H9 (cell line): ENCODE measurements at regions not wholly inside any gene's neighbourhood (a gene's known extent, or its start where the extent isn't known, plus 50 kb on each side); places are given as distances from the start of the nearest gene placed in this dataset.

Experiments used
- DNase-seq: peaks from one replicate; pipeline ENCODE4 v3.0.0-alpha.2; 2017
- H2AFZ ChIP-seq: one replicate; pipeline ENCODE4 v1.6.1; 2013; ENCODE audit warnings: mild to moderate bottlenecking, low read length, control low read depth, moderate library complexity
- H2AK5ac ChIP-seq: 2 replicates; pipeline ENCODE4 v1.6.1; 2013; ENCODE audit warnings: low read length, control low read depth, mixed read lengths; ENCODE audit not compliant: insufficient read length
- H2BK120ac ChIP-seq: one replicate; pipeline ENCODE4 v1.6.1; 2013; ENCODE audit warnings: low read depth, mild to moderate bottlenecking, low read length, control low read depth, inconsistent platforms; ENCODE audit not compliant: poor library complexity, severe bottlenecking
- H2BK12ac ChIP-seq: 2 replicates; pipeline ENCODE4 v1.6.1; 2013; ENCODE audit warnings: low read length, control low read depth, mixed read lengths, low read depth; ENCODE audit not compliant: insufficient read length
- H2BK15ac ChIP-seq: 2 replicates; pipeline ENCODE4 v1.6.1; 2013; ENCODE audit warnings: low read depth, low read length, control low read depth
- H2BK20ac ChIP-seq: one replicate; pipeline ENCODE4 v1.6.1; 2013; ENCODE audit warnings: low read depth, mild to moderate bottlenecking, low read length, control low read depth, inconsistent platforms; ENCODE audit not compliant: poor library complexity, severe bottlenecking
- H2BK5ac ChIP-seq: 2 replicates; pipeline ENCODE4 v1.6.1; 2013; ENCODE audit warnings: low read length, control low read depth, mixed read lengths; ENCODE audit not compliant: insufficient read length
- H3K14ac ChIP-seq: 2 replicates; pipeline ENCODE4 v1.6.1; 2013; ENCODE audit warnings: low read length, control low read depth; ENCODE audit not compliant: insufficient read depth
- H3K18ac ChIP-seq: 2 replicates; pipeline ENCODE4 v1.6.1; 2013; ENCODE audit warnings: low read depth, mild to moderate bottlenecking, mixed read lengths, low read length, control low read depth; ENCODE audit not compliant: insufficient read length
- H3K23ac ChIP-seq: 2 replicates; pipeline ENCODE4 v1.6.1; 2013; ENCODE audit warnings: low read length, control low read depth, mixed read lengths, low read depth; ENCODE audit not compliant: insufficient read length
- H3K23me2 ChIP-seq: 2 replicates; pipeline ENCODE4 v1.6.1; 2013; ENCODE audit warnings: low read depth, mild to moderate bottlenecking, mixed read lengths, low read length, control low read depth; ENCODE audit not compliant: insufficient read length, poor library complexity, severe bottlenecking
- H3K27ac ChIP-seq: 2 replicates; pipeline ENCODE4 v1.5.1; 2013; ENCODE audit warnings: low read length, control low read depth, mixed read lengths, low read depth; ENCODE audit not compliant: insufficient read length
- H3K27me3 ChIP-seq: 2 replicates; pipeline ENCODE4 v1.6.1; 2013; ENCODE audit warnings: low read length, control low read depth, inconsistent platforms; ENCODE audit not compliant: insufficient read depth
- H3K4ac ChIP-seq: 2 replicates; pipeline ENCODE4 v1.6.1; 2013; ENCODE audit warnings: low read depth, mild to moderate bottlenecking, control low read depth, inconsistent platforms, low read length, moderate library complexity
- H3K4me1 ChIP-seq: 2 replicates; pipeline ENCODE4 v1.6.1; 2013; ENCODE audit warnings: low read length, control low read depth, inconsistent platforms; ENCODE audit not compliant: insufficient read depth
- H3K4me2 ChIP-seq: 2 replicates; pipeline ENCODE4 v1.6.1; 2013; ENCODE audit warnings: low read length, control low read depth, mixed read lengths; ENCODE audit not compliant: insufficient read length, insufficient read depth
- H3K56ac ChIP-seq: 2 replicates; pipeline ENCODE4 v1.6.1; 2013; ENCODE audit warnings: low read depth, mild to moderate bottlenecking, mixed read lengths, low read length, control low read depth; ENCODE audit not compliant: insufficient read length
- H3K79me1 ChIP-seq: 2 replicates; pipeline ENCODE4 v1.6.1; 2013; ENCODE audit warnings: low read depth, mild to moderate bottlenecking, moderate library complexity, low read length, control low read depth, inconsistent platforms; ENCODE audit not compliant: insufficient read depth, poor library complexity, severe bottlenecking
- H3K79me2 ChIP-seq: 2 replicates; pipeline ENCODE4 v1.6.1; 2013; ENCODE audit warnings: low read length, control low read depth, inconsistent platforms; ENCODE audit not compliant: insufficient read depth
- H3K9ac ChIP-seq: 2 replicates; pipeline ENCODE4 v1.6.1; 2013; ENCODE audit warnings: low read length, control low read depth, mixed read lengths; ENCODE audit not compliant: insufficient read length; ENCODE audit errors: extremely low read depth
- H3K9me3 ChIP-seq: one replicate; pipeline ENCODE4 v1.6.1; 2013; ENCODE audit warnings: low read depth, low read length, inconsistent platforms; ENCODE audit not compliant: control insufficient read depth
- H3T11ph ChIP-seq: one replicate; pipeline ENCODE4 v1.6.1; 2013; ENCODE audit warnings: mild to moderate bottlenecking, low read length, control low read depth, inconsistent platforms
- H4K20me1 ChIP-seq: one replicate; pipeline ENCODE4 v1.6.1; 2013; ENCODE audit not compliant: control insufficient read depth, insufficient read length, insufficient read depth
- H4K5ac ChIP-seq: 2 replicates; pipeline ENCODE4 v1.6.1; 2013; ENCODE audit warnings: low read depth, mild to moderate bottlenecking, mixed read lengths, low read length, control low read depth; ENCODE audit not compliant: insufficient read length
- H4K8ac ChIP-seq: replicated peaks from 2 replicates; pipeline ENCODE4 v1.6.1; 2013; ENCODE audit warnings: low read length, control low read depth, mixed read lengths, low read depth; ENCODE audit not compliant: insufficient read length
- H4K91ac ChIP-seq: 2 replicates; pipeline ENCODE4 v1.6.1; 2013; ENCODE audit warnings: low read depth, mild to moderate bottlenecking, moderate library complexity, mixed read lengths, low read length, control low read depth; ENCODE audit not compliant: insufficient read length
- H3K27ac Mint-ChIP-seq, 3 experiments: 2 replicates in 2 of 3; 3 replicates in 1 of 3; pipeline ENCODE4 v1.8.0; 2020 to 2021; ENCODE audit warnings: mixed read lengths in 3 of 3, mild to moderate bottlenecking in 1 of 3, moderate library complexity in 1 of 3
- H3K27me3 Mint-ChIP-seq: 2 replicates; pipeline ENCODE4 v1.8.0; 2021; ENCODE audit warnings: low read depth, mild to moderate bottlenecking, moderate library complexity, mixed read lengths
- H3K36me3 Mint-ChIP-seq, 3 experiments: 2 replicates in 2 of 3; 3 replicates in 1 of 3; pipeline ENCODE4 v1.8.0; 2020 to 2021; ENCODE audit warnings: low read depth in 3 of 3, mixed read lengths in 3 of 3; ENCODE audit not compliant: insufficient read depth in 1 of 3
- H3K4me1 Mint-ChIP-seq, 2 experiments: 2 replicates each; pipeline ENCODE4 v1.8.0; 2020; ENCODE audit warnings: mixed read lengths in 2 of 2
- H3K4me3 Mint-ChIP-seq, 2 experiments: 2 replicates in 1 of 2; 3 replicates in 1 of 2; pipeline ENCODE4 v1.8.0; 2020 to 2021; ENCODE audit warnings: mild to moderate bottlenecking in 2 of 2, mixed read lengths in 2 of 2, moderate library complexity in 1 of 2
- H3K9me3 Mint-ChIP-seq, 2 experiments: 2 replicates in 1 of 2; 3 replicates in 1 of 2; pipeline ENCODE4 v1.8.0; 2020; ENCODE audit warnings: mild to moderate bottlenecking in 2 of 2, mixed read lengths in 2 of 2, moderate library complexity in 1 of 2
- WGBS: extraction: QIAGEN DNeasy Blood & Tissue Kit; methylation state at CpG from one replicate; pipeline ENCODE4 v1.1.7; 2013; ENCODE audit warnings: missing lambda C conversion rate, low lambda C conversion rate, mixed read lengths; ENCODE audit not compliant: insufficient read length; ENCODE audit errors: extremely low coverage; 5-methylcytosine and 5-hydroxymethylcytosine counted together
- TF ChIP-seq, protein P1 (sequence below): fragments of 200-600 bp; sonication (generic); conservative IDR thresholded peaks from 3 replicates; pipeline ENCODE4 v1.8.0; 2021; ENCODE audit warnings: antibody characterized with exemption, mild to moderate bottlenecking

DNA sequence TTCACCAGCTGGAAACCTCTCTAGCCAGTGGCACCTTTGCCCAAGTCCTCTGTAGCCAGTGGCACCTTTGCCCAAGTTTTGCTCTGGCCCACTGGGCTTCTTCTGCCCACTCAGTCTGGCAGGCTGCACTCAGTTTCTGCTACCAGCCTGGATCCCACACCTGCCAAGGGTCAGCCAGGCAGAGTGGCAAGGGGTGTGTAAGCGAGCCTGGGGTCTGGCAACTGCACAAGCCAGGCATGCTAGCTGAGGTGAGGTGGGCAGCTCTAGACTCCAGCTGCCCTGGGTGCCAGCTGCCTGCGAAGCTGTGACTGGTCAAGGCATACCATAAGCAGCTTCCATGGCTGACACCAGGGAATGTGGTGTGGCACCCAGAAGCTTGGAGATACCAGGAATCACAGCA, 233.1 kb upstream of the DKK2 start:
- no peak overlapping the region for H3K4ac ChIP-seq
- H4K91ac ChIP-seq = no peak overlapping the region
- no peak overlapping the region for H2BK15ac ChIP-seq
- no peak for DNase-seq
- Mint-ChIP-seq H3K27ac (no peak overlapping the region), H3K9me3 (no peaks in the 10 kb centered on the region), H3K4me3 (no peak overlapping the region), H3K36me3 (no peaks in the 10 kb centered on the region; a peak in 1 of 7 replicates), H3K4me1 (peaks cover 6 to 7% of the 10 kb centered on the region in 2 experiments; a peak in 3 of 4 replicates), H3K27me3 (no peaks in the 10 kb centered on the region)
- no peak overlapping the region for H2AK5ac ChIP-seq
- no peaks in the 10 kb centered on the region for H4K20me1 ChIP-seq
- H3K4me2 ChIP-seq = no peak overlapping the region
- H2BK5ac ChIP-seq = no peak overlapping the region
- H3K56ac ChIP-seq = no peak overlapping the region
- no peaks in the 10 kb centered on the region for H3K23me2 ChIP-seq
- H3T11ph ChIP-seq = no peak overlapping the region
- H4K8ac ChIP-seq = no peak overlapping the region
- no peaks in the 10 kb centered on the region for H3K79me2 ChIP-seq
- H2AFZ ChIP-seq = no peak overlapping the region
- WGBS = no CpG with 5 or more reads among the region's 2 CpGs
- no peak overlapping the region for H3K23ac ChIP-seq
- no peak overlapping the region for H3K14ac ChIP-seq
- H3K9me3 ChIP-seq = no peaks in the 10 kb centered on the region
- H4K5ac ChIP-seq = no peak overlapping the region
- H3K27me3 ChIP-seq = no peaks in the 10 kb centered on the region
- TF ChIP-seq, protein P1, sequence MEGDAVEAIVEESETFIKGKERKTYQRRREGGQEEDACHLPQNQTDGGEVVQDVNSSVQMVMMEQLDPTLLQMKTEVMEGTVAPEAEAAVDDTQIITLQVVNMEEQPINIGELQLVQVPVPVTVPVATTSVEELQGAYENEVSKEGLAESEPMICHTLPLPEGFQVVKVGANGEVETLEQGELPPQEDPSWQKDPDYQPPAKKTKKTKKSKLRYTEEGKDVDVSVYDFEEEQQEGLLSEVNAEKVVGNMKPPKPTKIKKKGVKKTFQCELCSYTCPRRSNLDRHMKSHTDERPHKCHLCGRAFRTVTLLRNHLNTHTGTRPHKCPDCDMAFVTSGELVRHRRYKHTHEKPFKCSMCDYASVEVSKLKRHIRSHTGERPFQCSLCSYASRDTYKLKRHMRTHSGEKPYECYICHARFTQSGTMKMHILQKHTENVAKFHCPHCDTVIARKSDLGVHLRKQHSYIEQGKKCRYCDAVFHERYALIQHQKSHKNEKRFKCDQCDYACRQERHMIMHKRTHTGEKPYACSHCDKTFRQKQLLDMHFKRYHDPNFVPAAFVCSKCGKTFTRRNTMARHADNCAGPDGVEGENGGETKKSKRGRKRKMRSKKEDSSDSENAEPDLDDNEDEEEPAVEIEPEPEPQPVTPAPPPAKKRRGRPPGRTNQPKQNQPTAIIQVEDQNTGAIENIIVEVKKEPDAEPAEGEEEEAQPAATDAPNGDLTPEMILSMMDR = no peak
- no peak overlapping the region for H2BK20ac ChIP-seq
- no peak overlapping the region for H2BK120ac ChIP-seq
- H3K9ac ChIP-seq = no peak overlapping the region
- H2BK12ac ChIP-seq = no peak overlapping the region
- H3K18ac ChIP-seq = no peak overlapping the region
- H3K79me1 ChIP-seq = no peaks in the 10 kb centered on the region
- no peaks in the 10 kb centered on the region for H3K4me1 ChIP-seq
- H3K27ac ChIP-seq = no peak overlapping the region
